ENCODE measurements at regions not wholly inside any gene's neighbourhood (a gene's known extent, or its start where the extent isn't known, plus 50 kb on each side); places are given as distances from the start of the nearest gene placed in this dataset.

DNA sequence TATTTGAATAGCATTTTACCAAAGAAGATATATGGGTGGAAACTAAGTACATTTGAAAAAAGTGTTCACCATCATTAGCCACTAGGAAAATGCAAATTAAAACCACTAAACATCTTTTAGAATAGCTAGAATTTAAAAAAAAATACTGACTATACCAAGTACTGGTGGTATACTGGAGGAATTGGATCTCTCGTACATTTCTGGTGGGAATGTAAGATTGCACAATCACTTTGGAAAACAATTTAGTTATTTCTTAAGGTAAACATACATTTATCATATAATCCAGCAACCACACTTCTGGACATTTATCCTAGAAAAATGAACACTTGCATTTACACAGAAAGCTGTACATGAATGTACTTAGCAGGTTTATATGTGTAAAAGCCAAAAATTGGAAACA, 303.5 kb downstream of the MID1IP1 start:
- TF ChIP-seq ZNF274 (IDR thresholded peaks at IDR 0.05; ENCODE audit: low read depth, low read length): no peak
- H3K4me3 ChIP-seq (ENCODE audit: low read length): no peak overlapping the region

DNA sequence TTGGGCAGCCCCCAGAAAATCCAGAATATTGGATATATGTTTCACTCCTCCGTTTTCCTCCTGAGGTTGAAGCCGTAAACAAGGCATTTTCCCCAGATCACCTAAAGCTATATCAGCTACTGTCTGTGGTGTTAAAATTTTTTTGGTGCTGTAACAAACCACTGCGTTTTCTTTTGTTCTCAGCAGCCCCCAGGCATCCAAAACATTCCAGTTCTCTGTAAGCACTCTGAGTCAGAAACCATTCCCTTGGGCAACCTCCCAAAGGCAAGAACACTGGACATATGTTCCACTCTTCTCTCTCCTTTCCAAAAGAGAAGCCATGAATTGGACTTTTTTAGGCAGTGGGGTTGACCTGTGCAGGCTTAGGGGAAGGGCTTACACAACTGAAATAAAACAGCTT, 310.9 kb downstream of the MID1IP1 start:
- no peak for TF ChIP-seq ZNF274 (IDR thresholded peaks at IDR 0.05; ENCODE audit: low read depth, low read length)
- H3K4me3 ChIP-seq (ENCODE audit: low read length): no peak overlapping the region

DNA sequence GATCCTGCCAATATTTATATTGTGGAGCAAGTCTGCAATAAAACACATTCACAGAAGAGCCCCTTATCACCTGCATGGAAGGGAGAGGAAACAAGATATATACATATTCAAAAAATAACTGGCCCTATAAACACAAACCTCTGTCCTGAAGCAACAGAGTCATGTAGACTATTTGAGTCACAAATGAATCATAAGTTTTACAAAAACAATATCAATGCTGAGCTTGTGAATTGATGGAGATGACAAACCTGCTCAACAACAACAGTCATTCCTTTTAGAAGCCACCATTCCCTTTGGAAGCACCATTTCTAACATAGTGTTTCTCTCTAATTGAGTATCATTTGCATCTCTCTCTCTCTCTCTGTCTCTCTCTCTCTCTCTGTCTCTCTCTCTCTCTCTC, 313.9 kb downstream of the MID1IP1 start:
- H3K4me3 ChIP-seq (ENCODE audit: low read length): no peak overlapping the region
- no peak for TF ChIP-seq ZNF274 (IDR thresholded peaks at IDR 0.05; ENCODE audit: low read depth, low read length)

GRCh38 chrX:39117101-39117500, 315.8 kb downstream of the MID1IP1 start:
- TF ChIP-seq ZNF274 (IDR thresholded peaks at IDR 0.05; ENCODE audit: low read depth, low read length): no peak
- H3K4me3 ChIP-seq (ENCODE audit: low read length): no peak overlapping the region

GRCh38 chrX:39121903-39122302, 320.6 kb downstream of the MID1IP1 start:
- no peak for TF ChIP-seq ZNF274 (IDR thresholded peaks at IDR 0.05; ENCODE audit: low read depth, low read length)
- no peak overlapping the region for H3K4me3 ChIP-seq (ENCODE audit: low read length)

GRCh38 chrX:39125834-39126233, 324.6 kb downstream of the MID1IP1 start:
- H3K4me3 ChIP-seq (ENCODE audit: low read length): no peak overlapping the region
- no peak for TF ChIP-seq ZNF274 (IDR thresholded peaks at IDR 0.05; ENCODE audit: low read depth, low read length)

GRCh38 chrX:39133971-39134370, 332.7 kb downstream of the MID1IP1 start:
- H3K4me3 ChIP-seq (ENCODE audit: low read length): no peak overlapping the region
- TF ChIP-seq ZNF274 (IDR thresholded peaks at IDR 0.05; ENCODE audit: low read depth, low read length): no peak

GRCh38 chrX:39137363-39137954, 336.2 kb downstream of the MID1IP1 start:
- no peak overlapping the region for H3K4me3 ChIP-seq (ENCODE audit: low read length)
- no peak for TF ChIP-seq ZNF274 (IDR thresholded peaks at IDR 0.05; ENCODE audit: low read depth, low read length)

GRCh38 chrX:39140581-39140980, 339.3 kb downstream of the MID1IP1 start:
- H3K4me3 ChIP-seq (ENCODE audit: low read length): no peak overlapping the region
- TF ChIP-seq ZNF274 (IDR thresholded peaks at IDR 0.05; ENCODE audit: low read depth, low read length): no peak

GRCh38 chrX:39144323-39144722, 343.1 kb downstream of the MID1IP1 start:
- TF ChIP-seq ZNF274 (IDR thresholded peaks at IDR 0.05; ENCODE audit: low read depth, low read length): no peak
- no peak overlapping the region; the same call in 1 of the 2 replicates for H3K4me3 ChIP-seq (ENCODE audit: low read length)

- no peak for TF ChIP-seq ZNF274 (IDR thresholded peaks at IDR 0.05; ENCODE audit: low read depth, low read length)
- H3K4me3 ChIP-seq (ENCODE audit: low read length): no peak overlapping the region; the same call in 1 of the 2 replicates
These were observed 343.7 kb downstream of the MID1IP1 start for GRCh38 chrX:39144956-39145355.

GRCh38 chrX:39145859-39146258, 344.6 kb downstream of the MID1IP1 start:
- H3K4me3 ChIP-seq (ENCODE audit: low read length): no peak overlapping the region
- no peak for TF ChIP-seq ZNF274 (IDR thresholded peaks at IDR 0.05; ENCODE audit: low read depth, low read length)

- TF ChIP-seq ZNF274 (IDR thresholded peaks at IDR 0.05; ENCODE audit: low read depth, low read length): no peak
- H3K4me3 ChIP-seq (ENCODE audit: low read length): no peak overlapping the region
These were observed 348.5 kb downstream of the MID1IP1 start for GRCh38 chrX:39149761-39150160.

GRCh38 chrX:39150220-39150619, 349.0 kb downstream of the MID1IP1 start:
- no peak for TF ChIP-seq ZNF274 (IDR thresholded peaks at IDR 0.05; ENCODE audit: low read depth, low read length)
- H3K4me3 ChIP-seq (ENCODE audit: low read length): no peak overlapping the region

DNA sequence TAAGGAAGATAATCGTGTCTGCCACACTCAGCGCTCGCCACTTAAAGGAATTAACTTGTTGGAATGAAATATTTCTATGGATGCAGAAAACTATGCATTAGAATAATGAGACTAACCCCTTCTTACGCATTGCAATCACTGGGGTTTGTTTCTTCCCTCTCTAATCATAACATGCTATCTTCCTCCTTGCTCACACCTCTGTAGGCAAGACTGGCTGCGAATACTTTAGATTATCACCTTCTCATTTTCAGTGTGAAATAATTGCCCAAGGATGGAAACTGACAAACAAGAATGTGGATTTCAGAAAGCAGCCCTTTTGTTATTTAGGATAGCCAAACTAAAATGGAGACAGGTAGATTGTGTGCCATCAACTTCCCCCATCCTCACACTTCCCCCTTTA, 349.4 kb downstream of the MID1IP1 start:
- no peak for TF ChIP-seq ZNF274 (IDR thresholded peaks at IDR 0.05; ENCODE audit: low read depth, low read length)
- H3K4me3 ChIP-seq (ENCODE audit: low read length): no peak overlapping the region

GRCh38 chrX:39152106-39152649, 350.9 kb downstream of the MID1IP1 start:
- no peak for TF ChIP-seq ZNF274 (IDR thresholded peaks at IDR 0.05; ENCODE audit: low read depth, low read length)
- no peak overlapping the region for H3K4me3 ChIP-seq (ENCODE audit: low read length)
